ENCODE measurements at regions not wholly inside any gene's neighbourhood (a gene's known extent, or its start where the extent isn't known, plus 50 kb on each side); places are given as distances from the start of the nearest gene placed in this dataset.

DNA sequence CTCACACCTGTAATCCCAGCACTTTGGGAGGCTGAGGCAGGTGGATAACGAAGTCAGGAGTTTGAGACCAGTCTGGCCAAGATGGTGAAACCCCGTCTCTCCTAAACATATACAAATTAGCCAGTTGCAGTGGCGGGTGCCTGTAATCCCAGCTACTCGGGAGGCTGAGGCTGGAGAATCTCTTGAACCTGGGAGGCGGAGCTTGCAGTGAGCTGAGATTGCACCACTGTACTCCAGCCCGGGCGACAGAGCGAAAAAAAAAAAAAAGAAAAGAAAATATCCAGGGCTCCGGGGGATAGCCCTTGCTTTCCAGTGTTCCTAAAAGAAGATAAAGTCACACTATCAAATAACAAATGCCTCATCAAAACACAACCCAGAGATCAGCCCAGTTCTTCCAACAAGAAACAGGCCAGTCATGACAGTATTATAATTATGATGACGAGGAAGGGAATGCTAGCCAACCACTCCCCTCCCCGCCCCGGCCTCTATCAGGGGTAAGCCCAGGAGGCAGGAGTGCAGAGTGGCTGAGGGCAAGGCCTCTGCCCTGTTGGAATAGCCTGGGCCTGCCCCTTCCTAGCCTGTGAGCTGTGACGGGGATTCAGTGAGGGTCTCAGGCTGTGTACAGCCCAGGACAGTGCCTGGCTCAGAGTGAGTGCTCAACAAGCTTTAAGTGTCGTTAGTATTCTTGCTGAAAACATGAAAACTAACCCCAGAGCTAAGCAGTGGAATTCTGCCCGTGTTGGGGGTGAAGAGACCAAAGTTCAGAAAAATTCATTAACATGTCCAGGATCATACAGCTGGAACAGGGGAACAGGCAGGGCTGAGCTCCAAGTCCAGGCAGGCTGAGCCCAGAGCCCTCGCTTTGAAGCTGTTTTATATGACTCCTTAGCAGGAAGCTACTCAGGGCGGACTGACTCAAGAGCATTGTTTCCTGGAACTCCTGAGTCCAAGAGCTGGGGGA is 54.3 kb downstream of the FAM241B start:
- DNase-seq = no peak

DNA sequence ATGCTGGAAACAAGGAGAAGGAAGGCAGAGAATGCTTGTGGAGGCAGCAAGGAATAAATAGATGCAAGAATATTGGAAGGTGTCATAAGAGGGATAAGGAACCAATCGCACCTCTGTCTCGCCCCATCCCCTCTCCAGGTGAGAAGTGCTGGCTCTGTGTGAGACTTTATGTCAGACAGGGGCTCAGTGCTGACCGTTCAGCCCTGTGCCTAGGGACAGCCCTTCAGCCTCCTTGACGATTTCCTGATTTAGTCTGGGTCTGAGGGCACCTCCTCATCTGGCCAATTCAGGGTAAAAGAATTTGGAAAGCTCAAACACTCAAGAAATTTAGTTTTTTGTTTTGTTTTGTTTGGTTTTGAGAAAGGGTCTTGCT is 54.9 kb downstream of the FAM241B start:
- DNase-seq = no peak

DNA sequence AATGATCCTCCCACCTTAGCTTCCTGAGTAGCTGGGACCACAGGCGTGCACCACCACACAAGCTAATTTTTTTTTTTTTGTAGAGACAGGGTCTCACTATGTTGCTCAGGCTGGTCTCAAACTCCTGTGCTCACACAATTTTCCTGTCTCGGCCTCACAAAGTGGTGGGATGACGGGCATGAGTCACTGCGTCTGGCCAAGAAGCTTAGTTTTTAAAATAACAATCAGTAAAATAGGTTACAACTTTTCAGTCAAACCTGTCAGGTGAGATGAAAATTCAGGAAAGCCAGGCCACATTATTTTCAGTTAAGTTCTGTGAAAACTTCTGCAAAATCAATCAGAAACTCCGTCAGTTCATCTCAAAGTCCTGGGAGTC is 55.4 kb downstream of the FAM241B start:
- no peak for DNase-seq

DNA sequence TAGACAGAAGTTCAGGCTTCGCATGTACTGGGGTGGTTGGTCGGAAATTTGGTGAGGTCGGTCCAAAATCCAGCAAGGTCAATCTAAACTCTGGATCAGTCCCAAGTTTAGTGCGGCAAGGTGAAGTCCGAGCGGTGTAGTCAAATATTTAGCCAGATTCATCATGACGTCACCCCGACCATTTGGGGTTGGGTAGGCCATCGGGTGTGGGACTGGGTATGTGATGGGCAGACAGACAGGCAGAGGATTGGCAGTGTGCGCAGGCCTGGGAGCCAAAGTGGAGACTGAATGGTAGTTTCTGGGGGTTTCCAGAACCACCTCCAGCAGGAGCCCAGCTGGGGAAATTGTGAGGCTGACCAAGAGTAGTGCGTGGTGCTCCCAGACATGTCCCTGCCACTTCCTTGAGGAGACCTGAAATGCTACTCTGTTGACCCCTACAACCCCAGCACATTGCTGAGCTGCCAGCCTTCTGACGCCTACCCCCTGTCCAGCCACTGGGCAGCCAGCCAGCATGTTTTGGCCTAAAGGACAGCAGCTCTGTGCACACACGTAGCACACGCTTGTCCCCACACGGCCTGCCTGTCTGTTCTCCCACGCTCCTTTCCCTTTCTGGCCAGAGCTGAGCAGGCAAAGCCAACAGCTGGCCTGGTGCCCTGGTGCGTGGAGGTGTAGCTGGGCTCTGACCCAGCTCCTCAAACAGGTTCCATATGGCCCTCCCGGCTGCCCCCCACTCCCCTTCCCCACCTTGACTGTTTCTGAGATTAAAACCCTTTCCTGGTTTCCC is 55.9 kb downstream of the FAM241B start:
- DNase-seq = no peak

DNA sequence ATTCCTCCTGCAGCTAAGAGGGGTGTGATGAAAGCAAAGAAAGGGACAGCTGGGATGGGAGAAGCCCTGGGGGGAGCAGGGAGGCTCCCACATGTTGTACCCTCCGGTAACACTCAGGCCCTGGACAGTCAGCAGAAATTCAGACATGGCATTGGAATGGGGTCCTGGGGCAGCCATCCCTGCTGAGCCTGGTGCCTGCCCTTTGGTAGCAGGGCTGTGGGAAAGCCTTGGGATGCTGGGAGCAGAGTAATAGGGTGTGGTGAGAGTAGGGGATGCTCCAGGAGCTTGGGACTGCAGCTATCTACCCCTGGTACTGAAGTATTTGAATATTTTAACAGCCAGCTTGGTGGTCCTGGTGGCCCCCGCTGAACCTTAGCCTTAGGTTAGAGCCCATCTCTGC is 56.8 kb downstream of the FAM241B start:
- no peak for DNase-seq

DNA sequence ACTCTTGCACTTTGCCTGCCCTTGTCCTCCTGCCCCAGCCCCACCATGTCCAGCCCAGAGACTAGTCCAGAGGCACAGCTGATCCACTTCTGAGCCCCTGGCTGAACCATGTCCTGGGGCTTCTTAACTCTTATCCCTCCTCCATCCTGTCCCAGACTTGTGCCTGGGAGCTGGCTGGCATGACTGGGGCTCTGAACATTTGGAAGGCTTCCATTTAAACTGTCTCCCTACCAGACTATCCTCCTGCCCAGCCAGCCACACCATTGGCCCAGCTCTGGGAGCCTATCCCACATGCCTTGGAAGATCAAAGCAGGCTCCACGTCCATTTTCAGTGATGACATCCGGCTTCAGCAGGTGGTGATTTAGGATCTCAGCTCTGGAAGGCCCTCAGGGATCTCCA is 57.4 kb downstream of the FAM241B start:
- no peak for DNase-seq

DNA sequence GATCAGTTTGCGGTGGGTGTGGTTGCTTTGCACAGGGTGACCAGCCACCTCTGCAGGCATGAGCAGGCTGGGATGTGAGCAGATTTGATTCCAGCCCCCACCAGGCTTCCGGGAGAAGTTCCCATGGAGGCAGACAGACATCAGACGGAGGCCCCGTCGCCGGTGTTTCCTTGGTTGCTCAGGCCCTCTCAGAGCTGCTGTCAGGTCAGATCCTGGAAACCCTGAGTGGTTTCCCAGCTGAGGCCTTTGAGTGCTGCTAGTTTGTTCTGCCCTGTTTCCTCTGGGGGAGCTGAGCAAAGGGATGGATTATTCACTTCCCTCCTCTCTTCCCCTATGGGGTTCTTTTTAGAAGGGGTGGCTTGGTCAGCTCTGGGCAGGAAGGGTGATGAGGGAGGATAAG is 62.2 kb downstream of the FAM241B start:
- DNase-seq = no peak

DNA sequence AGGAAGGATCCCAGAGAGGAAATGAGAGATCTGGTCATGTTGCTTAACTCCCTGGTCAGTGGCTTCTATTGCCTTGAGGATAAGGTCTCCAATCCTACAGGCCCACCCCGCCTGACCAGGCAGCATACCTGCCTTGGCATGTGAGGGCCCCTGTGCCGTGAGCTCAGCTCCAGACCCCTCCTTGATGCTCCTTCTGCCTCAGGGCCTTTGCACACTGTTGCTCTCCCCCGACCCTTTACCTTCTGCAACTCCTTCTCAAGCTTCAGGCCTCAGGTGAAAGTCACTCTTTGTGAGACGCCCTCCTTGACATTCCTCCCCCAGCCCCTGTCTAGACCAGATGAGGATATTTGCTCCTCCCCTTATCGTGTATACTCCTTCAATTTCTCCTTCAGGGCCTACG is 62.8 kb downstream of the FAM241B start:
- no peak for DNase-seq

DNA sequence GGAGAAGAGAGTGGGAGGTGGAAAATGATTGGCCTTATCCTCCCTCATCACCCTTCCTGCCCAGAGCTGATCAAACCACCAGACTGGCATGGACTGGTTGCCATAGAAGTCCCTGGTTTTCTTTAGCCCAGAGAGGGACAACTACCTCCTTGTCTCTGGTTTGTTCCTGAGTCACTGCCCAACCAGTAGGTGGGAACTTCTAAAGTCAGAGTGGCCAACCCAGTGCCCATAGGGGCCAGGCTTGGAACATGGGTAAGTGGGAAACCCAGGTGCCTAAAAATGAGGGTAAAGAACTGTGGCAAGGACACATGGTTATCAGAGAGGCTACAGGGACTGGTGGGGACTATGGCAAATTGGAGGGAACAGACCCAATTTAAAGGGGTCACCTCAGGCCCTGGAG is 63.8 kb downstream of the FAM241B start:
- DNase-seq = no peak

- DNase-seq = no peak
Observed at GRCh38 chr10:69696073-69696731, 66.2 kb downstream of the FAM241B start.

GRCh38 chr10:69697006-69697405 is 67.0 kb downstream of the FAM241B start:
- no peak for DNase-seq

DNA sequence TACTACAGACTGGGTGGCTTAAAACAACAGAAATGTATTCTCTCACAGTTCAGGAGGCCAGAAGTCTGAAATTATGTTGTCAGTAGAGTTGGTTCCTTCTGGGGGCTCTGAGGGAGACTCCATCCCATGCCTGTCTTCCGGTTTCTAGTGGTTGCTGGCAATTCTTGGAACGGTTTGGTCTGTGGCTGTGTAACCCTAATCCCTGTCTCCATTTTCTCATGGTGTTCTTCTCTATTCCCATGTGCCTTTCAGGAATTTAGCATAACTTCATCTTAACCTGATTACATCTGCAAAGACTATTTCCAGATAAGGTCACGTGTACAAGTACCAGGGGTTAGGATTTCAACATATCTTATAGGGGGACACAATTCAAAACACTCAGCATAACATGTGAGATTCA is 73.2 kb downstream of the FAM241B start:
- no peak for DNase-seq

DNA sequence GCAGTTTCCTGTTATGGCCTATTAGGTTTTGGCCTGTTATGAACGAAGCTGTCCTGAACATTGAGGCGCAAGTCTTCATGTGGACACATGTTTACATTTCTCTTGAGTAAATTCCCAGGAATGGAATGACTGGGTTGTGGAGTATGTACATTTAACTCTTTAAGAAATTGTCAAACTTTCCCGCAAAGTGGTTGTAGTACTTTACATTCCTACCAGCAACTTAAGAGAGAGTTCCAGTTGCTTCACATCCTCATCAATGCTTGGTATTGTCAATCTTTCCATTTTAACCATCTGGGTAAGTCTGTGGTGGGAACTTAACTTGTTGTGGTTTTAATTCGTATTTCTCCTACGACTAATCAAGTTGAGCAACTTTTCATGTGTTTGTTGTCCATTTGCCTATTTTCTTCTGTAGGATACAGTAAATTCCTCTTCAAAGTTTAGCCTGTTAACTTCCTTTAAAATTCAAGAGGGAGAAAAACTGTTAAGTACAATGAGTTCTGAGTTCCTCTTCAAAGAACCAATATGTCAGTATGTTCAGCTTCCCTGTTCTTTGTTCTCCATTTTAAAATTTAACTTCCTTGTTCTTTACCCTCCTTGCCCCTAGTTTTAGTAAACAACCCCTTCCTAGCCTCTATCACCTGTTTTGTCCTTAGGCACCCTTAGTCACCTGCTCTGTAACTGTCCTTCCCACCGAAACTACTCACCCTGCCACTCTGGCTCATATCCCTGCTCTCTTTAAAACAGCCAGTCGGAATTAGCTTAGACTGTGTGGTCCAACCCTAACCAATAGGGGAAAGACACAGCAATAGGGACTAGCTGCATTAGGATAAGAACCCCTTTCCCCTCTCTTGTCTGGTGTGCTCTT is 74.0 kb downstream of the FAM241B start:
- no peak for DNase-seq

GRCh38 chr10:69709366-69709941 is 79.4 kb downstream of the FAM241B start:
- no peak for DNase-seq

DNA sequence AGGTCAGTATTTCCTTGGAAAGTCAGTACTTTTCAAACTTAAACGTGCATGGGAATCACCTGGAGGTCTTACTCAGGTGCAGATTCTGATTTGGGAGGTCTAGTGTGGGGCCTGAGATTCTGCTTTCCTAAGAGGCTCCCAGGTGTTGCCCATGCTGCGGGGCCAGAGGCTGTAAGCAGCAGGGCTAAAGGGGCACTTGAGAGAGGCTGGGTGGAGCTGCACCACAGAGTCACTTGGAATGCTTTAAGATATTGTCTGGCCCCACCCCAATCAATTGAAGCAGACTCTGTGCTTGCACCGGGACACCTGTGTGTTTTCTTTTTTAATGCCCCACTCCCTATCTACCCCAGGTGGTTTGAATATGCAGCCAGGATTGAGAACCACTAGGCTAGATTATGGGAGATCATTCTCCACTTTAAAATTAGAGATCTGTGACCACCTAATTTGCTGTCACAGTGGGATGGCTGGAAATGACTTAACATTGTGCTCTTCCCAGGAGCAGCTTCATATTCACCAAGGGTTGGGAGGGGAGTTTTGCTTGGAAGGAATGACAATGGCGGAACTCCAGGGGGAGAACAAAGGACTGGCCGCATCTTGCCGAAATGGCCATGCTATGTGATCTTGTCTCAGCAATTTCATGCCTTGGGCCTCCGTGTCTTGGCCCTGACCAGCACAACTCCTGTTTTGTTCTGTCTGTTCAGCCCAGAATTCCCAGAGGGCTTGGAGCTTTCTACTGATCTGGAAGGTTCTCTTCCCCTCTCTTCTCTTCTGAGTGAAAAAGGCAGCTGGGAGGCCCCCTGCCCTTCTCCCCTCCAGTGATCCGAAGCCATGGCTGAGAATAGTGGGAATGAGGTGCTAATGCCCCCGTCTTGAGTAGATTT is 80.2 kb downstream of the FAM241B start:
- DNase-seq = no peak

GRCh38 chr10:69712342-69712741 is 82.3 kb downstream of the FAM241B start:
- DNase-seq = no peak

DNA sequence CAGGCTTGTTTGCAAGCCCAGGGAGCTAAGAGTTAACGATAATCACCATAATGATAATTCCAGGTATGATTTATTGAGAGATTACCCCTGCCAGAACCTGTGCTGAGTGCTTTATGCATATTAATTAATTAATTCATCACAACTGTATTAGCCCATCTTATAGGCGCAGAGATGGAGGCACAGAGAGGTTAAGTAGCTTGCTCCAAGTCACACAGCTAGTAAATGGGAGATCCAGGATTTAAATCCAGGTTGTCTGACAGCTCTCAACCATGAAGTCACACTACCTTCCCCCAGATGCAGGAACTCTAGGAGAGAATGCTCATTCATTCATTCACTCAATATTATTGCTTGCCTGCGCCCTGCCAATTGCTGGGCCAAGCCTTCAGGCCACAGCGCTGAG is 84.5 kb downstream of the FAM241B start:
- no peak for DNase-seq

GRCh38 chr10:69715156-69715898 is 85.3 kb downstream of the FAM241B start:
- no peak for DNase-seq

DNA sequence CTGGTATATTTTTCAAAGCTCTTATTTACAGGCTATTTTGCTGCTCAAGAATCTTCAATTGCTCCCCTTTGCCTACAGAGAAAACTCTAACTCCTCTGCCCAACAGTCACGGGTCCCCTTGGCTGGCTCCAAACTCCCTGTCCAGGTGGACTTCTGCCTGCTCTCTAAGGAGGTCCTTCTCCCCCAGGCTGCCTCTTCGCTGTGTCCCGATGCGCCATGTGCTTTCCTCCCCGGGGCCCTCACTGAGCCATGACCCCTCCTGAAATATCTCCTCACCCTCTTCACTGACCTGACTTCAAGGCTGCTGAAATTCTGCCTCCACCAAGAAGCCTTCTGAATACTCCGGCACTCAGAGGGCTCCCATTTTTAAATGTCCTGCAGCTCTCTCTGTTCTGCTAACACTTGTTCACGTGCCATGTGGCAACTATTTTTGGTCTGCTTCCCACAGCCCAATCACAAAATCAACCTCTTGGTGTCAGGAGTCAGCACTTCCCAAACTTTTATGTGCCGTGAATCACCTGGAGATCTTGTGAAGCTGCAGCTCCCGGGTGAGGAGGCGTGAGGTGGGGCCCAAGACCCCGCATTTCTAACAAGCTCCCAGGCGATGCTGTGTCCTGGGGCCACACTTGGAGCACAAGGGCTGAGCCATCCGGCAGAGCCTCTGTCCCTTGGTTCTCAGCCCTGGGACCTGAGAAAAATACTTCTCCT is 85.7 kb upstream of the COL13A1 start:
- DNase-seq = no peak

Measured in activated naive CD4-positive, alpha-beta T cell treated with Interleukin-2 at 50 U/mL for 16 hours (primary cell).